Fibroblast of lung (primary cell): ENCODE measurements at regions not wholly inside any gene's neighbourhood (a gene's known extent, or its start where the extent isn't known, plus 50 kb on each side); places are given as distances from the start of the nearest gene placed in this dataset.
A peak's percentile ranks its signal among the peaks of the same experiment; 100 is the strongest.

Experiments used
- DNase-seq, 2 donors: peaks; one replicate each; pipeline versions ENCODE4 v3.0.0 to v3.0.0-alpha.2; 2010; ENCODE audit warnings: low read depth in 2 of 2
- H2AFZ ChIP-seq: 2 replicates; pipeline ENCODE4 v1.5.1; 2012; ENCODE audit warnings: low read length, control low read depth, inconsistent platforms
- H3K27ac ChIP-seq: 2 replicates; pipeline ENCODE4 v1.5.1; 2011; ENCODE audit warnings: low read length, control low read depth; ENCODE audit not compliant: insufficient read depth
- H3K27me3 ChIP-seq: 2 replicates; pipeline ENCODE4 v1.5.1; 2011; ENCODE audit warnings: mild to moderate bottlenecking, low read length; ENCODE audit not compliant: control insufficient read depth, insufficient read depth
- H3K36me3 ChIP-seq: 2 replicates; pipeline ENCODE4 v1.5.1; 2011; ENCODE audit warnings: low read length; ENCODE audit not compliant: control insufficient read depth, insufficient read depth
- H3K4me1 ChIP-seq: 2 replicates; pipeline ENCODE4 v1.5.1; 2011; ENCODE audit warnings: low read length; ENCODE audit not compliant: control insufficient read depth, insufficient read depth; ENCODE audit errors: extremely low read depth
- H3K4me2 ChIP-seq: 2 replicates; pipeline ENCODE4 v1.5.1; 2011; ENCODE audit warnings: low read length, control low read depth; ENCODE audit not compliant: insufficient read depth; ENCODE audit errors: extremely low read depth
- H3K4me3 ChIP-seq, 4 experiments: fragments of 200-600 bp in 1 of 4; sonication (generic) in 1 of 4; replicated peaks in 1 of 4; 2 replicates each; pipeline ENCODE4 v1.5.1; 2011 to 2016; ENCODE audit warnings: low read length in 4 of 4, low read depth in 3 of 4, mild to moderate bottlenecking in 3 of 4, control low read depth in 2 of 4, inconsistent platforms in 1 of 4, mixed read lengths in 1 of 4; ENCODE audit not compliant: insufficient read depth in 1 of 4; ENCODE audit errors: control extremely low read depth in 1 of 4
- H3K79me2 ChIP-seq: 2 replicates; pipeline ENCODE4 v1.5.1; 2012; ENCODE audit warnings: mild to moderate bottlenecking, low read length, inconsistent platforms; ENCODE audit not compliant: control insufficient read depth, insufficient read depth
- H3K9ac ChIP-seq: 2 replicates; pipeline ENCODE4 v1.5.1; 2011; ENCODE audit warnings: mild to moderate bottlenecking, low read length, control low read depth; ENCODE audit not compliant: insufficient read depth
- H3K9me3 ChIP-seq: 2 replicates; pipeline ENCODE4 v1.5.1; 2012; ENCODE audit warnings: low read depth, low read length; ENCODE audit not compliant: control insufficient read depth, insufficient read depth
- H4K20me1 ChIP-seq: 2 replicates; pipeline ENCODE4 v1.5.1; 2011; ENCODE audit warnings: low read length; ENCODE audit not compliant: control insufficient read depth, insufficient read depth; ENCODE audit errors: extremely low read depth
- EZH2 ChIP-seq: IDR thresholded peaks from 2 replicates; pipeline ENCODE4 v1.5.1; 2012; ENCODE audit warnings: low read length, control low read depth, mild to moderate bottlenecking; ENCODE audit errors: missing control alignments
- TF ChIP-seq, protein P1 (sequence below), 2 donors: IDR thresholded peaks in 1 of 2; conservative IDR thresholded peaks in 1 of 2; 1 replicate in 1 of 2; 2 replicates in 1 of 2; pipeline ENCODE4 v1.5.1; 2011 to 2012; ENCODE audit warnings: low read length in 2 of 2, control low read depth in 1 of 2, inconsistent platforms in 1 of 2, low read depth in 1 of 2, mild to moderate bottlenecking in 1 of 2

GRCh38 chr12:83859021-83859420, 1053.6 kb downstream of the SLC6A15 start:
- DNase-seq, result peak in 1 of 2 donors; percentile 16
- no peak overlapping the region for H2AFZ ChIP-seq
- no peaks in the 10 kb centered on the region for H3K27me3 ChIP-seq
- H3K9ac ChIP-seq, result no peak overlapping the region
- H3K27ac ChIP-seq, result no peak overlapping the region
- no peaks in the 10 kb centered on the region for H3K79me2 ChIP-seq
- no peaks in the 10 kb centered on the region for H3K36me3 ChIP-seq
- no peaks in the 10 kb centered on the region for H3K9me3 ChIP-seq
- H3K4me2 ChIP-seq, result no peak overlapping the region
- TF ChIP-seq, protein P1, sequence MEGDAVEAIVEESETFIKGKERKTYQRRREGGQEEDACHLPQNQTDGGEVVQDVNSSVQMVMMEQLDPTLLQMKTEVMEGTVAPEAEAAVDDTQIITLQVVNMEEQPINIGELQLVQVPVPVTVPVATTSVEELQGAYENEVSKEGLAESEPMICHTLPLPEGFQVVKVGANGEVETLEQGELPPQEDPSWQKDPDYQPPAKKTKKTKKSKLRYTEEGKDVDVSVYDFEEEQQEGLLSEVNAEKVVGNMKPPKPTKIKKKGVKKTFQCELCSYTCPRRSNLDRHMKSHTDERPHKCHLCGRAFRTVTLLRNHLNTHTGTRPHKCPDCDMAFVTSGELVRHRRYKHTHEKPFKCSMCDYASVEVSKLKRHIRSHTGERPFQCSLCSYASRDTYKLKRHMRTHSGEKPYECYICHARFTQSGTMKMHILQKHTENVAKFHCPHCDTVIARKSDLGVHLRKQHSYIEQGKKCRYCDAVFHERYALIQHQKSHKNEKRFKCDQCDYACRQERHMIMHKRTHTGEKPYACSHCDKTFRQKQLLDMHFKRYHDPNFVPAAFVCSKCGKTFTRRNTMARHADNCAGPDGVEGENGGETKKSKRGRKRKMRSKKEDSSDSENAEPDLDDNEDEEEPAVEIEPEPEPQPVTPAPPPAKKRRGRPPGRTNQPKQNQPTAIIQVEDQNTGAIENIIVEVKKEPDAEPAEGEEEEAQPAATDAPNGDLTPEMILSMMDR (conservative IDR thresholded peaks at IDR 0.05 in 1 of 2, IDR thresholded peaks at IDR 0.05 in 1 of 2; ENCODE audit: low read depth in 1 of 2, low read length in 2 of 2), result no peak
- TF ChIP-seq EZH2, result no peak
- no peaks in the 10 kb centered on the region for H4K20me1 ChIP-seq
- no peak overlapping the region for H3K4me3 ChIP-seq
- no peaks in the 10 kb centered on the region for H3K4me1 ChIP-seq

- H2AFZ ChIP-seq, result no peak overlapping the region
- no peaks in the 10 kb centered on the region for H4K20me1 ChIP-seq
- H3K79me2 ChIP-seq, result no peaks in the 10 kb centered on the region
- no peak overlapping the region for H3K9ac ChIP-seq
- DNase-seq, result no peak
- H3K9me3 ChIP-seq, result no peaks in the 10 kb centered on the region
- no peaks in the 10 kb centered on the region for H3K27me3 ChIP-seq
- no peak overlapping the region for H3K4me2 ChIP-seq
- H3K4me3 ChIP-seq, result no peak overlapping the region
- TF ChIP-seq EZH2, result no peak
- TF ChIP-seq, protein P1 (conservative IDR thresholded peaks at IDR 0.05 in 1 of 2, IDR thresholded peaks at IDR 0.05 in 1 of 2; ENCODE audit: low read depth in 1 of 2, low read length in 2 of 2), result no peak
- no peaks in the 10 kb centered on the region for H3K4me1 ChIP-seq
- no peaks in the 10 kb centered on the region for H3K36me3 ChIP-seq
- no peak overlapping the region for H3K27ac ChIP-seq
Observed at GRCh38 chr12:83856803-83857202, 1055.8 kb downstream of the SLC6A15 start.

DNA sequence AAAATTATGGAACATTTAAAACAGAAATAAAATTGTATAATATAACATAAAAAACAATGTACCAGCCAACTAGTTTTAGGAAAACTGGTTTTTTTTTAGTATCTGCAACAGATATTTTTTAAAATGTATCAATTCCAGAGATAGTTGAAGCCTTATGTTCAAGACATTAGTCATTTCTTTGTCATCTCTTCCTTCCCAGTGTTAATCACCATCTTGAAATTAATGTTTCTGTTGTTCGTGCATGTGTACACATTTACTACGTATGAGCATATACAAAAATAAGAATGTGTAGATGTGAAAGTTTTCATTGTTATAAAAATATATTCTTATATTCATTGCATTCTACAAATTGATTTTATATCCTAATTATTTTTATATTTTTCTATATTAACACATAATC, 1062.1 kb downstream of the SLC6A15 start:
- H3K79me2 ChIP-seq, result no peaks in the 10 kb centered on the region
- H3K36me3 ChIP-seq, result no peaks in the 10 kb centered on the region
- no peak overlapping the region for H3K9ac ChIP-seq
- no peak overlapping the region for H3K27ac ChIP-seq
- DNase-seq, result no peak
- H3K9me3 ChIP-seq, result no peaks in the 10 kb centered on the region
- no peak overlapping the region for H3K4me3 ChIP-seq
- TF ChIP-seq, protein P1 (conservative IDR thresholded peaks at IDR 0.05 in 1 of 2, IDR thresholded peaks at IDR 0.05 in 1 of 2; ENCODE audit: low read depth in 1 of 2, low read length in 2 of 2), result no peak
- no peak for TF ChIP-seq EZH2
- H2AFZ ChIP-seq, result no peak overlapping the region
- H3K27me3 ChIP-seq, result no peaks in the 10 kb centered on the region
- H4K20me1 ChIP-seq, result no peaks in the 10 kb centered on the region
- no peak overlapping the region for H3K4me2 ChIP-seq
- no peaks in the 10 kb centered on the region for H3K4me1 ChIP-seq
